WTC11 (cell line): ENCODE measurements at regions not wholly inside any gene's neighbourhood (a gene's known extent, or its start where the extent isn't known, plus 50 kb on each side); places are given as distances from the start of the nearest gene placed in this dataset.

Experiments
- ATAC-seq: fragments of 200-7000 bp; cut with Tn5 transposase; 2 replicates; pipeline ENCODE4 v1.10.0; 2021; ENCODE audit warnings: mild to moderate bottlenecking, moderate library complexity
- CTCF ChIA-PET: fragments of 300-600 bp; sonication (Branson Sonifier 250); formaldehyde crosslinking; loops from one replicate; lab custom pipeline; 2021; ENCODE audit warnings: antibody characterized with exemption; lab: Charles Lee
- POLR2A ChIA-PET: fragments of 350-600 bp; sonication (Branson Sonifier 250); formaldehyde crosslinking; loops from one replicate; lab custom pipeline; 2021; ENCODE audit warnings: antibody characterized with exemption; lab: Charles Lee
- DNase-seq: peaks from one replicate; pipeline ENCODE4 v3.0.0; 2021; ENCODE audit warnings: low spot score
- H3K27ac Mint-ChIP-seq: 2 replicates; pipeline ENCODE4 v1.8.0; 2021; ENCODE audit warnings: mixed read lengths
- H3K27me3 Mint-ChIP-seq: 2 replicates; pipeline ENCODE4 v1.8.0; 2021; ENCODE audit warnings: low read depth, mild to moderate bottlenecking, moderate library complexity, mixed read lengths
- H3K36me3 Mint-ChIP-seq: 2 replicates; pipeline ENCODE4 v1.8.0; 2021; ENCODE audit warnings: mixed read lengths
- H3K4me1 Mint-ChIP-seq: 2 replicates; pipeline ENCODE4 v1.8.0; 2022; ENCODE audit warnings: mixed read lengths
- H3K4me3 Mint-ChIP-seq: 2 replicates; pipeline ENCODE4 v1.8.0; 2021; ENCODE audit warnings: mild to moderate bottlenecking, moderate library complexity, mixed read lengths
- H3K9me3 Mint-ChIP-seq: 2 replicates; pipeline ENCODE4 v1.8.0; 2021; ENCODE audit warnings: mixed read lengths
- AR ChIP-seq: fragments of 250-450 bp; sonication (Bioruptor Pico); IDR thresholded peaks from 2 replicates; pipeline ENCODE4 v1.9.0; 2021; ENCODE audit warnings: mild to moderate bottlenecking
- ATF3 ChIP-seq: sonication (generic); formaldehyde crosslinking; conservative IDR thresholded peaks from 2 replicates; pipeline ENCODE4 v1.8.1; 2022; ENCODE audit warnings: mild to moderate bottlenecking, missing genetic modification reagents
- CBFB ChIP-seq: sonication (generic); formaldehyde crosslinking; IDR thresholded peaks from 2 replicates; pipeline ENCODE4 v1.8.1; 2022; ENCODE audit warnings: mild to moderate bottlenecking, low read depth, missing genetic modification reagents
- ESRRA ChIP-seq: sonication (generic); formaldehyde crosslinking; IDR thresholded peaks from 2 replicates; pipeline ENCODE4 v1.8.1; 2022; ENCODE audit warnings: mild to moderate bottlenecking, missing genetic modification reagents, borderline replicate concordance
- FOXJ3 ChIP-seq: sonication (generic); formaldehyde crosslinking; IDR thresholded peaks from 2 replicates; pipeline ENCODE4 v1.9.0; 2021; ENCODE audit warnings: missing genetic modification reagents, mild to moderate bottlenecking, borderline replicate concordance
- IRF1 ChIP-seq: sonication (generic); formaldehyde crosslinking; IDR thresholded peaks from 2 replicates; pipeline ENCODE4 v1.8.0; 2023; ENCODE audit warnings: missing genetic modification reagents
- JUN ChIP-seq: sonication (generic); formaldehyde crosslinking; IDR thresholded peaks from 2 replicates; pipeline ENCODE4 v1.8.0; 2023; ENCODE audit warnings: mild to moderate bottlenecking, missing genetic modification reagents
- MXD4 ChIP-seq: fragments of 250-450 bp; sonication (Bioruptor Pico); IDR thresholded peaks from 2 replicates; pipeline ENCODE4 v1.8.0; 2021; ENCODE audit warnings: mild to moderate bottlenecking, moderate library complexity, borderline replicate concordance
- ZBTB21 ChIP-seq: sonication (generic); formaldehyde crosslinking; IDR thresholded peaks from 2 replicates; pipeline ENCODE4 v1.8.1; 2023; ENCODE audit warnings: mild to moderate bottlenecking, missing genetic modification reagents, borderline replicate concordance
- TF ChIP-seq, protein P1 (sequence below): sonication (generic); formaldehyde crosslinking; IDR thresholded peaks from 2 replicates; pipeline ENCODE4 v1.8.1; 2023; ENCODE audit warnings: mild to moderate bottlenecking, missing genetic modification reagents, moderate library complexity
- TF ChIP-seq, protein P2 (sequence below): fragments of 250-450 bp; sonication (Bioruptor Pico); IDR thresholded peaks from 2 replicates; pipeline ENCODE4 v1.9.0; 2021; ENCODE audit warnings: mild to moderate bottlenecking

DNA sequence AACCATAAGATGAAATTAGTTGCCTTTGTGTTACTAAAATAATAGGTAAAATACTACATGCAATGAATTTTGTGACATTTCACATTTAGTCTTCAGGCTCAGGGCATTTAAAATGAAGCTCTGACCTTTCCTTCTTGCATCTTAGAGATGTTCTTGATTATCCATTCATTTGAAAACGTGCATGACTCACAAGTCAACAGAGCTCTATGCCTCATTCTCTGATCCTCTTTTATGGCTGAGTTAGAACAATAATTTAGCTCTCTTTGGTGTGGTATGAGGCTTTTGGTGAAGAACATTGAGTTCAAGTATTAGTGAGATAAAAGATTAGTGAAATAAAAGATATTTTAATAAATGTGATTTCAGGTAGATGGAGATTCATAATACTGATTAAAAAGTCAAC is 66.5 kb downstream of the TIGD2 start (continued):
- TF ChIP-seq IRF1 (CRISPR knock-in tag): no peak
- no peak for TF ChIP-seq CBFB
- no peak for TF ChIP-seq AR (CRISPR knock-in tag)
- no peak for TF ChIP-seq ESRRA

DNA sequence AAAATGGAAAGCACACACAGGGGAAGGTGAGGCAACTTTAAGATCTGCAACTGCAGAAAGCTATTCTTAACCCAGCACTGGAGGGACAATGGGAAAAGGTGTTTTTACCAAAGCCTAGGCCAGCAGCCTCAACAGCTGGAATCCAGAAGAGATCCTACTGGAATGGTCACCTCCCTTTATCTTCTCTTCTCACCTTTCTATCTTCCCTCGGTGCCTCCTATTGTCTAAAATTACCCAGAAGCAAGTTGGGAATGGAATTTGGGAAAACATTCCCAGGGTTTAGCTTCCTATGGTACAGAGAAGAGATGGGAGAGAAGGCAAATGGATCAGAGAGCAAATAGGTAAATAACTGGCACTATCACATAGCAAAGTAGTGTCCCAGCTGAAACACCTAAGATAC is 73.1 kb downstream of the TIGD2 start:
- Mint-ChIP-seq H3K27ac (no peak overlapping the region), H3K9me3 (no peaks in the 10 kb centered on the region), H3K4me3 (no peak overlapping the region), H3K27me3 (peaks cover 2% of the 10 kb centered on the region; the same call in 1 of the 2 replicates), H3K36me3 (no peaks in the 10 kb centered on the region), H3K4me1 (no peaks in the 10 kb centered on the region)
- CTCF ChIA-PET: no interaction called here
- TF ChIP-seq MXD4 (CRISPR knock-in tag) (no peak), ATF3 (CRISPR knock-in tag) (no peak), ZBTB21 (CRISPR knock-in tag) (no peak), FOXJ3 (CRISPR knock-in tag) (no peak), JUN (CRISPR knock-in tag) (no peak)
- TF ChIP-seq, protein P1, sequence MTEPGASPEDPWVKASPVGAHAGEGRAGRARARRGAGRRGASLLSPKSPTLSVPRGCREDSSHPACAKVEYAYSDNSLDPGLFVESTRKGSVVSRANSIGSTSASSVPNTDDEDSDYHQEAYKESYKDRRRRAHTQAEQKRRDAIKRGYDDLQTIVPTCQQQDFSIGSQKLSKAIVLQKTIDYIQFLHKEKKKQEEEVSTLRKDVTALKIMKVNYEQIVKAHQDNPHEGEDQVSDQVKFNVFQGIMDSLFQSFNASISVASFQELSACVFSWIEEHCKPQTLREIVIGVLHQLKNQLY (CRISPR knock-in tag): no peak
- TF ChIP-seq, protein P2, sequence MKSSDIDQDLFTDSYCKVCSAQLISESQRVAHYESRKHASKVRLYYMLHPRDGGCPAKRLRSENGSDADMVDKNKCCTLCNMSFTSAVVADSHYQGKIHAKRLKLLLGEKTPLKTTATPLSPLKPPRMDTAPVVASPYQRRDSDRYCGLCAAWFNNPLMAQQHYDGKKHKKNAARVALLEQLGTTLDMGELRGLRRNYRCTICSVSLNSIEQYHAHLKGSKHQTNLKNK (CRISPR knock-in tag): no peak
- ATAC-seq (no peak), DNase-seq (no peak)
- POLR2A ChIA-PET: no interaction called here
